ENCODE measurements at regions not wholly inside any gene's neighbourhood (a gene's known extent, or its start where the extent isn't known, plus 50 kb on each side); places are given as distances from the start of the nearest gene placed in this dataset.

GRCh38 chr16:86019446-86020047, 120.6 kb downstream of the IRF8 start:
- no peak for DNase-seq

GRCh38 chr16:86020971-86021370, 122.0 kb downstream of the IRF8 start:
- no peak for DNase-seq

DNA sequence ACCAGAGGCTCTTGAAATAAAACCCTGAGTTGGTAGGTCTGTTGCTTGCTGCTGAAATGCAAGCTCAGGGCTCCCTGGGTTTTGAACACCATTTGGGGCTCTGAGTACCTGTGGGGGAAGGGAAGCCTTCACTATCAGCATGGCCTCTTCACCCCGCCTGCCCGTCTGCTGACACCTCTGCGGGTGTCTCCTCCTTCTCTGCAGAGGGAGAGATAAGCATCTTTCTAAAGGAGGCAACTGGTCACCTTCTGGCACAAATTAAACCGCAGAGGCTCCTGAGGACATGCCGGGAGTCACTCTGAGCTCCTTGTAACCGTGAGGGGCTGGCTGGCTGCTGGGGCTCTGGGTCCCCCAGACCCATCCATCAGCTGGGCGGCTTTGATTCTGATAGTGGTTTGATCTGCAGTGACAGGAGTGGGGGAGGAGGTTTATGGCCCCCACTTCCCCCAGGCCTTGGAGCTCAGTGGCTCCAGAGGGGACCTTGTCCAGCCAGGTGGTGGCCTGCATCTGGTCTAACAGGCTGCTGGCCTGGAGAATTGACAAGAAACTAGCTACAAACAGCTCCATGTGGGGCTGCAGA, 123.5 kb downstream of the IRF8 start:
- DNase-seq = no peak

GRCh38 chr16:86024210-86024609, 125.2 kb downstream of the IRF8 start:
- no peak for DNase-seq

- no peak for DNase-seq
Observed at GRCh38 chr16:86025706-86026105, 126.7 kb downstream of the IRF8 start.

GRCh38 chr16:86026171-86026910, 127.4 kb downstream of the IRF8 start:
- DNase-seq = no peak

DNA sequence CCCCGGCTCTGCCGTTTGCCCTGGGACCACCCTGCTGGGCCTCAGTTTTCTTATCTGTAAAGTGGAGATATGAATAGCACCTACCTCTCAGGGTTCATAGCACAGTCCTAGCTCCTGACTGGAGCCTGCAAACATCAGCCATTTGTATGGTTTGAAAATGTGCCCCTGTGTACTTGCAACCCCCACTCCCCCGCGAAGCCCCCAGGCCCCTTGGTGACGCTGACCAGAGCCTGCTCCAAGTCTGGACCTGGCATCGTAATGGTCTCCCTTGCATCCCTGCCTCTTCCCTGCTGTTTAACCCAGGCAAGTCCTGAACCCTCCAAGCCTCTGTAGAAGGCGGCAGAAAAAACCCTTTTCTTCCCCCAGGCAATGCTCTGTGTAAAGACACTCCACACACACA, 128.0 kb downstream of the IRF8 start:
- DNase-seq = no peak

DNA sequence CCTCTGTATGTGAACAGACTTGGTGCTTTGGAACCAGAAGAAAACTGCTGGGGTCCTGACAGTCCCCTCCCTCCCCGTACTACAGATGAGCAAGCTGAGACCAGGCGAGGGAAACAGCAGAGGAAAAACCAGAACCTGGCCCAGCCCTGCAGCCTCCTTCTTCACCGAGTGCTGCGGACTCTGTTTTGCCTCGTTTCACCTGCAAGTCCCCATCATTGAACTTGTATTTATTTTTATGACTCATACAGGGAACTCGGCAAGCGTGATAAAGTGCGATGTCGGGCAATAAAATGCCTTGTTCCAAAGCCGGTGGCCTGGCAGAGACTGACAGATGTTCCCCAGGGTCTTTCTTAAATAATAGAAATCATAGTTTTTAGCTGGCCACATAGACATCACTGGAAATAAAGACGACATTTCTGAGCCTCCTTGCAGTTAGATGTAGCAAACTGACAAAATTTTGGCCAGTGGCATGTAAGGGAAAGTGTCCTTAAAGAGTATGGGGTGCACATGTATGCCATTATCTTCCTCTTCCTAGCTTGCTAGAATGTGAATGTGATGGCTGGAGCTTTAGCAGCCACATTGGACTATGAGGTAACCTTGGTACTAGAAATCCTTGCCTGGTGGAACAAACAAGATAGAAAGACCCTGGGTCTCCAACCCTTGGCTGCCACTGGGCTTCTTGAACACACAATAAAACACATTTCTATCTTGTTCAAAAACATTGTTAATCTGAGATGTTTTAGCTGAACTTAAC, 128.6 kb downstream of the IRF8 start:
- no peak for DNase-seq

- no peak for DNase-seq
Observed at GRCh38 chr16:86029131-86029741, 130.3 kb downstream of the IRF8 start.

GRCh38 chr16:86030116-86030515, 131.2 kb downstream of the IRF8 start:
- DNase-seq = no peak

DNA sequence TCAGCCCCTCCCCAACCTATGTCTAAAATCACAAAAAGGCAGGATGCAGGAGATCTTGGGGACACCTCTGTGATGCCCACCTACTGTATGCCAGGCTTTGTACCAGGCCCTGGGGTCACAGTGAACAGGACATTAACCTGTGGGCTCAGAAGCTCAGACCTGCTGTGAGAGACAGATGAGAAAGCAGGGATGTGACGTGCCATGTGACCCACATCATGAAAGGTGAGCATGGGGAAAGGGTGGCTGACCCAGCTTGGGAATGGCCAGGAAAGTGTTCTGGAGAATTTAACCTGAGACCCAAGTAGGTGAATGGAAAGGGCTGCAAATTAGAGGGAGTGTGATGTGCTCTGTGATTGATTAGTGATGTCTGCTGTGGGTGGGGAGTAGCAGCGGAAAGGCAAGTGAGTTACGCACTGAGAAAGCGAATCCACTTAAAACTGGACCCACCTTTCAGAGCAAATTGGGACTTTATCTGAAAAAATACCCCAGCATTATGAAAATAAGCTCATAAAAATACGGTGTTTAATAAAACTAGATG, 132.2 kb downstream of the IRF8 start:
- no peak for DNase-seq

DNA sequence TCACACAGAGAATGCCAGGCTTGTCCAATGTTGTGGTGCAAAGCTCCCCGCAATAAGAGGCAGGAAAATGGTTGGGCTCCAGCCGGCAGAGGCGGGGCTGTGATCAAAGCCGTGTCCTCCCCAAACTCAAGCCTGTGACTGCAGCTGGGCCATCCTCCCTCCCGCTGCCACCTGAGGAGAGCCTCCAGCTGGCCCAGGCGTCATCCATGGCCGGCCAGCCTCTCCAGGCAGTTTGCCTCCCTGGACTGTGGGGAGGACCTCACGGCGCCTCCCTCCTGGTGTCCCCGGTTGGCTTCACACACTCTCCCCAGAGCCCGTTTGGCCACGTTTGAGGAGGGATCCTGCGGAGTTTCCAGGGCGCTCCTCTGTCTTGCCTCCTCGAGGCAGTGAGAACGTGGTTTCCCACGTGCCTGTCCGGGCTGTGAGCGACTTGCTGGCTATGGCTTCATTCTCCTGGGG, 134.1 kb downstream of the IRF8 start:
- DNase-seq = no peak

- no peak for DNase-seq
Observed at GRCh38 chr16:86033971-86034370, 135.0 kb downstream of the IRF8 start.

DNA sequence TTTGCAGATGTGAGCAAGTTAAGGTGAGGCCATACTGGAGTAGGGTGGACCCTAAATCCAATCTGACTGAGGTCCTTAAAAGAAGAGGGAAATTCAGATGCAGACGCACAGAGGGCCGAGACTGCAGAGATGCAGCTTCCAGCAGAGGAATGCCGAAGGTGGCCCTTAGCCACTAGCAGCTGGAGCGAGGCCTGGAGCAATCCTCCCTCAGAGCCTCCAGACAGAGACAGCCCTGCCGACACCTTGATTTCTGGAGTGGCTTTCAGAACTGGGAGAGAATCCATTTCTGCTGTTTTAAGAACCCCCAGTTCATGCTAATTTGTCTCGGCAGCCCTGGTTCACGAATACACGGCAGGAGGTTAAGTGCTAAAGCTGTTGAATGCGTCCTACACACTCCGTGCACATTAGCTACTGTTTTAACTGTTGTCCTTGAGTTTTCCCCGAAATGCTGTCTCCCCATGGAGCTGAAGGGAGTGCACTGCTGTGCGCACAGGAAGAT, 135.5 kb downstream of the IRF8 start:
- DNase-seq = no peak

DNA sequence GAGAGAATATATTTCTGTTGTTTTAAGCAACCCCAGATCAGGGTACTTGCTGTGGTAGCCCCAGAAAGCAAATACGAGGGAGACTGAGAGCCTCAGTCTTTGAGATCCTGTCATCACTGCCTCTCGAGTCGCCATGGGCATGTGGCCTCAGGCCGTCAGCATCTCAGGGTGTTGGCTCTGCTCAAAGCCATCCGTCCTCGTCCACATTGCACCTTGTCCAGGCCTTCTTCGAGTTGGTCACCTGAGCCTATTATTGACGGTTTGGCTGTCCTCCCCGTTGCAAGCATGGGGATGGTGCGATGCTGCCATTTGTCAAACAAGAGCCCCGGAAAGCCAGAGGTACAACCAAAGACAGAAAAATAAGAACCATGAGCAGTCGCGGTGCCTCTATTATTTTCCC, 136.9 kb downstream of the IRF8 start:
- DNase-seq = no peak

DNA sequence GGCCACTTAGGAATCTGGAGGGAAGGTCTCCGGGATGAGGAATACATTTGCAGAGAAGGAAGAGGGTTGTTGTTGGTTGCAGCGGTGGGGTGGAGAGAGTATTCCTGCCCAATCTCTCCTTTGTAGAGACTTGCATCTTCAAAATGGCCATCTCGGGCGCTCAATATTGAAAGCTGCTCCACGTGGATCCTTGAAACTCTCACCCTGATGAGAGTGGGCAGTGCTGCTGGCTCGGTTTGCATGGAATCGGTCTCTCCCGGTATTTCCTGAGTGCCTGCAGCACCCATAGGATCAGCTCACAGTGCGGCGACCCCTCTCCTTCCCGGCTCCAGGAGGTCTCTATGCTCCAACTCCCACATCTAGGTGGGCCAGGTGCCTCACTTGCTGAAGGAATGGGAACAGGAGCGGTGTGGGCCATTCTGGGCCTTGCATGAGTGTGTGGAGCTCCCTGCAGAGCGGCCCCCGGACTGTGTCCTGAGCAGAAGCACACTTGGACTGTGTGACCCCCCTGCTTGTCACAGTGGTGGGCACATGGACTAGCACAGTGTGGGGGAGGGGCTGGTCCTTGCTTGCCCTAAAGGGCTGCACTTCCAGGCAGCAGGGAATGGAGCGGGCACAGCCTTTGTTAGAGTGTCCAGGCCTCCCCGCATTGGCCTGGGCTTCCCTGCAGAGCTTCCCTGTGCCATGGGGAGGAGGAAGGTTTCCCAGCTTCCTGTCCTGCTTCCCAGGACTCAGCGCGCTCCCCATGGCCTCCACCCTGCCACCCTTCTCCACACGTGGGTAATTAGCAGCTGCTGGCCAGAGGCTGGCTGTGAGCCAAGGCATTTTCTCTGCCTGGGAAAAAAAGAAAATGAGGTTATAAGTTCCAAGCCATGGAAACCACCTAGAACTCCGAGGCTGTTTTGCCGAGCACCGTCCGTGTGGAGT, 139.3 kb downstream of the IRF8 start:
- no peak for DNase-seq

DNA sequence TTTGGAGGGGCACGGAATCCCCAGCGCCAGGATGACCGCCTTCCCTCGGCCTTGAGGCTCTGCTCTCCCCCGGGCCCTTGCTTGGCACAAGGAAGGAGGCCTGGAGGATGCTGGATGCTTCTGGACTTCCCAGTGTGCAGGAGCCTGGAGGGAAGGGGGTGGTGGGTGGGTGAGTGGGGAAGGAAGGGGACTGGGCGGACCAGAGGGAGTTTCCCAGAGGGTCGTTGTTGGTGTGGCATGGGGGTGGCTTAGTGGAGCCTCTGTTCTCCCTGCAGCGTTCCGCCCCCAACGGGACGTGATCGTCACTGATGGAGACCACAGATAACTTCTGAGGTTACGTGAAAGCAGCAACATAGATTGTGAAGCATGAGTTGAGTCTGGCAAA, 140.0 kb downstream of the IRF8 start:
- no peak for DNase-seq

GRCh38 chr16:86039606-86040005, 140.6 kb downstream of the IRF8 start:
- DNase-seq = no peak

- DNase-seq = no peak
Observed at GRCh38 chr16:86040496-86040895, 141.5 kb downstream of the IRF8 start.

- DNase-seq = no peak
Observed at GRCh38 chr16:86041215-86041614, 142.3 kb downstream of the IRF8 start.

DNA sequence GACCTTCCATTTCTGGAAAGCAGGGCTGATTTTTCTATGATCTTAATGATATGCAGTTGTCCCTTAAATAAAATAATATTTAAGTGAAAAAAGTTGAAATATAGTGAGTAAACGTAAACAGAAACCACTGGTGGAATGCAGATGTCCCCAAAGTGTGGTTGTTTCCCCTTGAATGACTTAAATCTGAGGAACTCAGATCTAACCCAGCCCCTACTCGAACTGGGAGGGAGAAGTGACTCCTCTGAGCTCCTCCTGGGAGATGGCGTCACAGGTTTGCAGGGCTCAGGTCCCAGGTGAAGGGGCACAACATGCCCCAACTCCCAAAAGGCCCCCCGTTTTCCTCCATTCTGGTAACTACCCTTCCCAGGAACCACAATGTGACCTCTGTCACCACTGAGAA, 142.8 kb downstream of the IRF8 start:
- no peak for DNase-seq

GRCh38 chr16:86042393-86042792, 143.4 kb downstream of the IRF8 start:
- no peak for DNase-seq
